ENCODE measurements at regions not wholly inside any gene's neighbourhood (a gene's known extent, or its start where the extent isn't known, plus 50 kb on each side); places are given as distances from the start of the nearest gene placed in this dataset.
A peak's percentile ranks its signal among the peaks of the same experiment; 100 is the strongest.

GRCh38 chr3:11720304-11720898 lies 76.7 kb upstream of the VGLL4 start:
- no peak for TF ChIP-seq CTCF (IDR thresholded peaks at IDR 0.05)
- peak; percentile 27 to 46 for TF ChIP-seq POLR2A (IDR thresholded peaks at IDR 0.05)
- peak; percentile 52 to 70 (median 66) for TF ChIP-seq POLR2AphosphoS5 (IDR thresholded peaks at IDR 0.05)
- no peak for TF ChIP-seq EP300 (IDR thresholded peaks at IDR 0.05)

All from sigmoid colon (tissue), 4 donors.